ENCODE measurements at regions not wholly inside any gene's neighbourhood (a gene's known extent, or its start where the extent isn't known, plus 50 kb on each side); places are given as distances from the start of the nearest gene placed in this dataset.

DNA sequence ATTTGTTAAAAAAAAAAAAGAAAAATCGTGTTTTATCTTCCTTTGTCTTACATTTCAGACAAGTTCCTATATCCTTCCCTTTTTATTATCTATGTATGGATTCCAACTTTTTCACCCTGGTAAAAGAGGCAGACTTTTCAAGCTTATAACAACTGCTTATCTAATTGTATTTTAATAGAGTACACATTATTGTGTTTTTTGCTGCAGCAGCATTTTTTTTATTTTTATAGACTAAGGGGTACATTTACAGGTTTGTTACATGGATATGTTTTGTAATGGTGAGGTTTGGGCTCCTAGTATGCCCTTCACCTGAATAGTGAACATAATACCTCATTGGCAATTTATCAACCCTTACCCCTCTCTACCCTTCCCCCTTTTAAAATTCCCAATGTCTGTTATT is 195.0 kb upstream of the RGMB start:
- H3F3A ChIP-seq (ENCODE audit: insufficient read depth, low read length, poor library complexity, severe bottlenecking), result no peaks in the 10 kb centered on the region
- H3K9me2 ChIP-seq (ENCODE audit: insufficient read depth, low read length), result no peaks in the 10 kb centered on the region
- H3K27me3 ChIP-seq (ENCODE audit: insufficient read depth, low read depth, low read length), result no peaks in the 10 kb centered on the region
- no peak overlapping the region for H2AFZ ChIP-seq (ENCODE audit: low read depth, low read length)
- TF ChIP-seq EZH2 (IDR thresholded peaks at IDR 0.05; ENCODE audit: borderline replicate concordance, insufficient read depth, low read length, poor library complexity, severe bottlenecking), result no peak
- no peak for TF ChIP-seq REST (IDR thresholded peaks at IDR 0.05; ENCODE audit: borderline replicate concordance)
- TF ChIP-seq SMC3 (conservative IDR thresholded peaks at IDR 0.05; ENCODE audit: poor library complexity), result no peak
- TF ChIP-seq EP300 (conservative IDR thresholded peaks at IDR 0.05; ENCODE audit: poor library complexity, severe bottlenecking), result no peak
- no peak for TF ChIP-seq CTCF (IDR thresholded peaks at IDR 0.05; ENCODE audit: poor library complexity, severe bottlenecking)
- no peak for TF ChIP-seq RAD21 (conservative IDR thresholded peaks at IDR 0.05)
- no peak for TF ChIP-seq POLR2AphosphoS5 (IDR thresholded peaks at IDR 0.05)
- no peak for TF ChIP-seq TAF1 (IDR thresholded peaks at IDR 0.05; ENCODE audit: low read depth)
- TF ChIP-seq MXI1 (conservative IDR thresholded peaks at IDR 0.05; ENCODE audit: poor library complexity, severe bottlenecking), result no peak
- H3K9ac ChIP-seq (ENCODE audit: low read length), result no peak overlapping the region
- no peaks in the 10 kb centered on the region for H3K9me3 ChIP-seq (ENCODE audit: low read length)
- no peaks in the 10 kb centered on the region for H3K36me3 ChIP-seq (ENCODE audit: insufficient read depth, low read length)
- H4K20me1 ChIP-seq (ENCODE audit: insufficient read depth), result no peaks in the 10 kb centered on the region
- H3K4me2 ChIP-seq (ENCODE audit: low read length), result no peak overlapping the region
- H3K27ac ChIP-seq (ENCODE audit: low read length), result no peak overlapping the region
- no peak overlapping the region for H3K4me3 ChIP-seq (ENCODE audit: low read length)
- H3K79me2 ChIP-seq (replicated peaks; ENCODE audit: insufficient read depth, low read length), result no peaks in the 10 kb centered on the region

DNA sequence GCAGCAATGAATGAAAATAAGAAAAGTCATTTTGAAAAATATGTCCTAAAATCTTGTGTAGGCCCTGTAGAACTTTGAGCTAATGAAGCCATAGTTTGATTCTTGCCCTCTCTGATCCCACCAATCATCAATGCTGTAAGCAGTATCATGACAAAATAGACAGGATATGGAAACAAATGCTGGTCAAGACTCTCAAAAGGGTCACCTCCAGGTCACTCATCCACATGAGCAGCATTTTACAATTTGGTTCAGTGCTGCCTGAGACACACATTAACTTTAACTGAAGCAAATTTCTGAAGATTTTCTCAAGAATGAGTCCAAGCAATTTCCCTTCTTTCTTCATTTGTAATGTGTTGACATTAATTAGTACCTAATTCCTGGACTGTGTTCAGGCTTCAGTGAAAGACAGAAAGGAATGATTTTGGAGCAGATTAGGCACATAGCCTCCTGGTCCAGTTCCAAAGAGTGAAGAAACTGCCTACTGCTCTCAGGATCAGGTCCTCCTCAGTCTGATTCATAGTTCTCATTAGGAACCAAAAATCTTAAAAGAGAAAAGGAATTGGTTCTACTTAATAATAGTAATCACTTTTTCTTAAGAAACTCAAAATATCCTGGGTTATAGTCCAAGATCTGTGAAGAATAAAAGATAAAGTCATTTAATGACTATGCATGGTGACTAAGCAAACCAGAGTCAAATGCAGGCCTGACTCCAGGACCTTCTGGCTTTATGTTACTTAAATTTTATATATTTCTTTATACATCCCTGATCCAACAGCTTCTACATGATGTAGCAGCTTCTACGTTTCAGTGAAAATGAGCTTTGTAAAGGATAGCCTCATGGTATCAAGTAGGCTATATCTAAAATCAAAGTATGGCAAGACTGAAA is 192.1 kb upstream of the RGMB start:
- Histone ChIP-seq H3K27me3 (ENCODE audit: insufficient read depth, low read depth, low read length) (no peaks in the 10 kb centered on the region), H3K9me3 (ENCODE audit: low read length) (no peaks in the 10 kb centered on the region), H3K36me3 (ENCODE audit: insufficient read depth, low read length) (no peaks in the 10 kb centered on the region), H3K79me2 (replicated peaks; ENCODE audit: insufficient read depth, low read length) (no peaks in the 10 kb centered on the region), H3K9ac (ENCODE audit: low read length) (no peak overlapping the region), H3K27ac (ENCODE audit: low read length) (no peak overlapping the region), H3F3A (ENCODE audit: insufficient read depth, low read length, poor library complexity, severe bottlenecking) (no peaks in the 10 kb centered on the region), H2AFZ (ENCODE audit: low read depth, low read length) (no peak overlapping the region), H4K20me1 (ENCODE audit: insufficient read depth) (no peaks in the 10 kb centered on the region), H3K4me3 (ENCODE audit: low read length) (no peak overlapping the region), H3K9me2 (ENCODE audit: insufficient read depth, low read length) (no peaks in the 10 kb centered on the region), H3K4me2 (ENCODE audit: low read length) (no peak overlapping the region)
- TF ChIP-seq TAF1 (IDR thresholded peaks at IDR 0.05; ENCODE audit: low read depth), result no peak
- TF ChIP-seq SMC3 (conservative IDR thresholded peaks at IDR 0.05; ENCODE audit: poor library complexity), result no peak
- TF ChIP-seq RAD21 (conservative IDR thresholded peaks at IDR 0.05), result no peak
- no peak for TF ChIP-seq EP300 (conservative IDR thresholded peaks at IDR 0.05; ENCODE audit: poor library complexity, severe bottlenecking)
- no peak for TF ChIP-seq EZH2 (IDR thresholded peaks at IDR 0.05; ENCODE audit: borderline replicate concordance, insufficient read depth, low read length, poor library complexity, severe bottlenecking)
- no peak for TF ChIP-seq POLR2AphosphoS5 (IDR thresholded peaks at IDR 0.05)
